ENCODE measurements at regions not wholly inside any gene's neighbourhood (a gene's known extent, or its start where the extent isn't known, plus 50 kb on each side); places are given as distances from the start of the nearest gene placed in this dataset.

- POLR2A ChIA-PET = interaction anchor here (0.7 kb wide), 1 partner anchor 710 kb away, joined by 5 read pairs; no protein-coding TSS in a partner anchor
- TF ChIP-seq EZH2phosphoT487 (IDR thresholded peaks at IDR 0.05; ENCODE audit: borderline replicate concordance, low read depth, low read length) (no peak), CTCF (conservative IDR thresholded peaks at IDR 0.05; ENCODE audit: low read length) (no peak)
- DNase-seq (ENCODE audit: low spot score) = no peak
- Histone ChIP-seq H3K4me1 (ENCODE audit: insufficient read depth, low read length, poor library complexity, severe bottlenecking) (no peaks in the 10 kb centered on the region), H4K20me1 (ENCODE audit: insufficient read depth, low read length) (no peaks in the 10 kb centered on the region), H3K4me3 (ENCODE audit: low read depth, low read length, poor library complexity, severe bottlenecking) (no peak overlapping the region), H3K9me3 (ENCODE audit: low read length) (no peaks in the 10 kb centered on the region), H3K79me2 (ENCODE audit: insufficient read depth, low read depth, low read length) (no peaks in the 10 kb centered on the region), H3K27ac (ENCODE audit: low read depth, low read length, poor library complexity, severe bottlenecking) (no peak overlapping the region), H2AFZ (ENCODE audit: low read length) (no peak overlapping the region), H3K9me2 (ENCODE audit: insufficient read depth, low read length) (no peaks in the 10 kb centered on the region), H3K36me3 (ENCODE audit: insufficient read depth, low read length) (no peaks in the 10 kb centered on the region), H3K4me2 (ENCODE audit: low read length) (no peak overlapping the region)
- no TSS peak for BruUV-seq (replicated peaks)
- CTCF ChIA-PET (ENCODE audit: unreplicated experiment) = no interaction called here
- intact Hi-C loops (cut with micrococcal nuclease; ENCODE audit: unreplicated experiment) = no loop called here
Observed at GRCh38 chr2:117271631-117272030, 542.9 kb upstream of the DDX18 start.

- ChIA-PET CTCF (ENCODE audit: unreplicated experiment) (no interaction called here), POLR2A (interaction anchor here (0.5 kb wide), 1 partner anchor 38 kb away, joined by 3 read pairs; no protein-coding TSS in a partner anchor)
- Histone ChIP-seq H3K79me2 (ENCODE audit: insufficient read depth, low read depth, low read length) (no peaks in the 10 kb centered on the region), H4K20me1 (ENCODE audit: insufficient read depth, low read length) (no peaks in the 10 kb centered on the region), H2AFZ (ENCODE audit: low read length) (no peak overlapping the region), H3K36me3 (ENCODE audit: insufficient read depth, low read length) (no peaks in the 10 kb centered on the region), H3K4me1 (ENCODE audit: insufficient read depth, low read length, poor library complexity, severe bottlenecking) (no peaks in the 10 kb centered on the region), H3K9me3 (ENCODE audit: low read length) (no peaks in the 10 kb centered on the region), H3K9me2 (ENCODE audit: insufficient read depth, low read length) (no peaks in the 10 kb centered on the region), H3K4me2 (ENCODE audit: low read length) (no peak overlapping the region), H3K27ac (ENCODE audit: low read depth, low read length, poor library complexity, severe bottlenecking) (no peak overlapping the region), H3K4me3 (ENCODE audit: low read depth, low read length, poor library complexity, severe bottlenecking) (no peak overlapping the region)
- no peak for TF ChIP-seq EZH2phosphoT487 (IDR thresholded peaks at IDR 0.05; ENCODE audit: borderline replicate concordance, low read depth, low read length)
- TF ChIP-seq CTCF (conservative IDR thresholded peaks at IDR 0.05; ENCODE audit: low read length) = no peak
- no TSS peak for BruUV-seq (replicated peaks)
- no peak for DNase-seq (ENCODE audit: low spot score)
- intact Hi-C loops (cut with micrococcal nuclease; ENCODE audit: unreplicated experiment) = no loop called here
Observed at GRCh38 chr2:117273009-117273671, 541.4 kb upstream of the DDX18 start.

GRCh38 chr2:117293012-117293411, 521.5 kb upstream of the DDX18 start:
- no TSS peak for BruUV-seq (replicated peaks)
- DNase-seq (ENCODE audit: low spot score) = no peak
- H3K4me2 ChIP-seq (ENCODE audit: low read length) = no peak overlapping the region
- no peaks in the 10 kb centered on the region for H3K4me1 ChIP-seq (ENCODE audit: insufficient read depth, low read length, poor library complexity, severe bottlenecking)
- ChIA-PET CTCF (ENCODE audit: unreplicated experiment) (no interaction called here), POLR2A (interaction anchor here (0.5 kb wide), 1 partner anchor 88 kb away, joined by 3 read pairs; no protein-coding TSS in a partner anchor)
- TF ChIP-seq CTCF (conservative IDR thresholded peaks at IDR 0.05; ENCODE audit: low read length) (no peak), EZH2phosphoT487 (IDR thresholded peaks at IDR 0.05; ENCODE audit: borderline replicate concordance, low read depth, low read length) (no peak)
- intact Hi-C loops (cut with micrococcal nuclease; ENCODE audit: unreplicated experiment) = no loop called here
- no peak overlapping the region for H3K4me3 ChIP-seq (ENCODE audit: low read depth, low read length, poor library complexity, severe bottlenecking)
- no peak overlapping the region for H2AFZ ChIP-seq (ENCODE audit: low read length)
- no peak overlapping the region for H3K27ac ChIP-seq (ENCODE audit: low read depth, low read length, poor library complexity, severe bottlenecking)
- no peaks in the 10 kb centered on the region for H3K79me2 ChIP-seq (ENCODE audit: insufficient read depth, low read depth, low read length)
- no peaks in the 10 kb centered on the region for H3K9me3 ChIP-seq (ENCODE audit: low read length)
- H3K9me2 ChIP-seq (ENCODE audit: insufficient read depth, low read length) = no peaks in the 10 kb centered on the region
- H4K20me1 ChIP-seq (ENCODE audit: insufficient read depth, low read length) = no peaks in the 10 kb centered on the region
- no peaks in the 10 kb centered on the region for H3K36me3 ChIP-seq (ENCODE audit: insufficient read depth, low read length)
